ENCODE measurements at regions not wholly inside any gene's neighbourhood (a gene's known extent, or its start where the extent isn't known, plus 50 kb on each side); places are given as distances from the start of the nearest gene placed in this dataset.
"Not testable (repeated sequence)": the region's sequence is repeated elsewhere in the genome, so short reads cannot be mapped to it uniquely, and the experiment has no call there.

DNA sequence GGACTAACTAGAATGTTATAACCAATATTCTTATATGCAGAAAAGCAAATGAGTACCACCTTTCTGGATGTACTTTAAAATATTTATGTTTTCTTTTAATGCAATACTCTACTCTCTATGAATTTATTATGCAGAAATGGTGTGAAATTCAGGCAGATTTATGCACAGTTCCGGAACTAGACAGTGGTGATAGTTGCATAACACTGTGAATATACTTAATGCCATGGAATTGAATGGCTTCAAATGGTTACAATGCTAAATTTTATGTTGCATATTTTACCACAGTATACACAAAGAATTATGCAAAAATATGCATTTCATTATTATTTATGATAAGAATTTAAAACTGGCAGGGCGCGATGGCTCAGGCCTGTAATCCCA lies 287.8 kb upstream of the FN1 start:
- no peak overlapping the region for H3K27ac ChIP-seq
- peaks cover 5% of the 10 kb centered on the region for H3K4me1 ChIP-seq (ENCODE audit: low read depth)
- H3K27me3 ChIP-seq, result no peaks in the 10 kb centered on the region
- no peak for DNase-seq (ENCODE audit: low read depth in 1 of 2, low spot score in 1 of 2)
- no peak overlapping the region for H3K4me3 ChIP-seq
- no peaks in the 10 kb centered on the region for H3K9me3 ChIP-seq (ENCODE audit: low read depth)
- TF ChIP-seq, protein P1, sequence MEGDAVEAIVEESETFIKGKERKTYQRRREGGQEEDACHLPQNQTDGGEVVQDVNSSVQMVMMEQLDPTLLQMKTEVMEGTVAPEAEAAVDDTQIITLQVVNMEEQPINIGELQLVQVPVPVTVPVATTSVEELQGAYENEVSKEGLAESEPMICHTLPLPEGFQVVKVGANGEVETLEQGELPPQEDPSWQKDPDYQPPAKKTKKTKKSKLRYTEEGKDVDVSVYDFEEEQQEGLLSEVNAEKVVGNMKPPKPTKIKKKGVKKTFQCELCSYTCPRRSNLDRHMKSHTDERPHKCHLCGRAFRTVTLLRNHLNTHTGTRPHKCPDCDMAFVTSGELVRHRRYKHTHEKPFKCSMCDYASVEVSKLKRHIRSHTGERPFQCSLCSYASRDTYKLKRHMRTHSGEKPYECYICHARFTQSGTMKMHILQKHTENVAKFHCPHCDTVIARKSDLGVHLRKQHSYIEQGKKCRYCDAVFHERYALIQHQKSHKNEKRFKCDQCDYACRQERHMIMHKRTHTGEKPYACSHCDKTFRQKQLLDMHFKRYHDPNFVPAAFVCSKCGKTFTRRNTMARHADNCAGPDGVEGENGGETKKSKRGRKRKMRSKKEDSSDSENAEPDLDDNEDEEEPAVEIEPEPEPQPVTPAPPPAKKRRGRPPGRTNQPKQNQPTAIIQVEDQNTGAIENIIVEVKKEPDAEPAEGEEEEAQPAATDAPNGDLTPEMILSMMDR (IDR thresholded peaks at IDR 0.05; ENCODE audit: low read depth, low read length), result no peak
- H3K36me3 ChIP-seq, result no peaks in the 10 kb centered on the region

DNA sequence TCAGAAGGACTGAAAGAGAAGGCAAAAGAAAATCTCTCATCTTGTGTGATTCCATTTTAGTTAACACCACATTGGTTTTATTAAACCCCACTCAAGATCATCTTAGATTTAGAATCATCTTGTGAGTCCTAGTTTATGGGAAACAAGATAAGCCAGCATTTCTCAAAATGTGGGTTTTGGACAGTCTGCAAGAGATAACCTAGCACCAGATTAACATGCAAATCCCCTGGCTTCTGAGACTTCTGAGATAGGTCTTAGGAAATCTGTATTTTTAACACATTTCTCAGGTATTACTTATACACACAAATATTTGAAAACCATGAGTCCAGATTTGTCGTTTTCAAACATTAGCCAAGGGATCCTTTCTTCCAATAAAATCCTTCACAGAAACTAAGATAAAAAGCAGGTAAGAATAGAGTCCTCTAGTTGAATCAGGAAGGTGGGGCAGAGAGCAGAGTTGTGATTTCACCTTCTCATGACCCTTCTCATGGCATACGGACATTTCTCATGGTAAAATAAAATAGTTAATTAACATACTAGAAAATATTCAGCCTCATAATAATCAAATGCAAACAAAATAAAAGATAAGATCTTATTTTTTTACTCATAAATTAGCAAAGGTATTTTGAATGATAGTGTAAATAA lies 287.2 kb upstream of the FN1 start:
- no peak overlapping the region for H3K27ac ChIP-seq
- no peak for DNase-seq (ENCODE audit: low read depth in 1 of 2, low spot score in 1 of 2)
- TF ChIP-seq, protein P1 (IDR thresholded peaks at IDR 0.05; ENCODE audit: low read depth, low read length), result no peak
- H3K4me1 ChIP-seq (ENCODE audit: low read depth), result peaks cover 8% of the 10 kb centered on the region
- H3K4me3 ChIP-seq, result no peak overlapping the region
- H3K36me3 ChIP-seq, result no peaks in the 10 kb centered on the region
- no peaks in the 10 kb centered on the region for H3K27me3 ChIP-seq
- no peaks in the 10 kb centered on the region for H3K9me3 ChIP-seq (ENCODE audit: low read depth)

DNA sequence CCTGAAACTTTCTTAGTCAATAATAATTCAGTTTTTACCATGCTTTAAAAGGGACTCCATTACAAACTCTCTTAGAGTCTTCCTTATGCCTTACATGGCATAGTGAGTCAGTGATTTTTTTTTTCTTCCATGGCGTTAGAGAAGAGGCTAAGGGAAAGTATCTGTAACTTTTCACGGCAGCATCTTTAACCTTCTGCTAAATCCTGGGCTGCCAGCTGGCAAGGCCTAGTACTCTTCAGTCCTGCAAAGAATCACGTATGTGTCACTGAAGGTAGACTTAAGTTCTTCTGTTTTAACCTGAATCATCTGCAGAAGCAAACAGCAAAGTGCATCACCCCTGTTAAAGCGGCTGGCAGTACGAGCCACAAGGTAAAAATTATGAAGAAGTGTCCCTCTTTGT lies 286.3 kb upstream of the FN1 start:
- Histone ChIP-seq H3K4me1 (ENCODE audit: low read depth) (peaks cover 6% of the 10 kb centered on the region), H3K27ac (peak overlapping the region; percentile 38)
- TF ChIP-seq, protein P1 (IDR thresholded peaks at IDR 0.05; ENCODE audit: low read depth, low read length), result no peak

DNA sequence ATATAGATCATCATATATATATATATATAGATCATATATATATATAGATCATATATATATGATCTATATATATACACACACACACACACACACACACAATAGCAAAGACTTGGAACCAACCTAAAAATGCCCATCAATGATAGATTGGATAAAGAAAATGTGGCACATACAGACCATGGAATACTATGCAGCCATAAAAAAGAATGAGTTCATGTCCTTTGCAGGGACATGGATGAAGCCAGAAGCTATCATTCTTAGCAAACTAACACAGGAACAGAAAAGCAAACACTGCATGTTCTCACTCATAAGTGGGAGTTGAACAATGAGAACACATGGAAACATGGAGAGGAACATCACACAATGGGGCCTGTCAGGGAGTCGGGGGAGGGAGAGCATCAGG lies 285.6 kb upstream of the FN1 start:
- not testable (repeated sequence) for H3K27ac ChIP-seq; H3K36me3 ChIP-seq; H3K27me3 ChIP-seq; DNase-seq (ENCODE audit: low read depth in 1 of 2, low spot score in 1 of 2); H3K9me3 ChIP-seq (ENCODE audit: low read depth); H3K4me1 ChIP-seq (ENCODE audit: low read depth); H3K4me3 ChIP-seq

More for the DNA sequence above, 286.3 kb upstream of the FN1 start:
- no peaks in the 10 kb centered on the region for H3K36me3 ChIP-seq
- no peaks in the 10 kb centered on the region for H3K9me3 ChIP-seq (ENCODE audit: low read depth)
- H3K4me3 ChIP-seq, result no peak overlapping the region
- H3K27me3 ChIP-seq, result no peaks in the 10 kb centered on the region
- no peak for DNase-seq (ENCODE audit: low read depth in 1 of 2, low spot score in 1 of 2)

DNA sequence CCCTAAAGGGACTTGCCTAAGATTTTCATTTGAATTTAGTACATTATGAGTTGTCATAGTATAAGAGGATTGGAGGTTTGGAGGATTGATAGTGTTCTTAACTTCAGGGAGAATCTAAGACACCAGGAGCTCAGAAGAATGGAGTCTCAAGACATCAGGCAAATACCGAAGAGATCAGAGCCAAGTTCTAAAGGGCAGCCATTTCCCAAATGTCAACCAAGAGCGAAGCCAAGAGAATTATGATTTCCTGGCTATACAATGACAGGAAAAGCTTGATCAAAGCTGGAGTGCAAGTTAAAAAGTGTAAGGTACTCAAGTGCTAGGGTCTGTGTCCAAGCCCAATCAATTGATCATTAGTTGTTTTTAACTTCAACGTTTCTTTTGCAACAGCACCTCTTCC lies 283.0 kb upstream of the FN1 start:
- Histone ChIP-seq H3K4me1 (ENCODE audit: low read depth) (peaks cover 6% of the 10 kb centered on the region), H3K27ac (no peak overlapping the region), H3K27me3 (no peaks in the 10 kb centered on the region), H3K36me3 (no peaks in the 10 kb centered on the region), H3K9me3 (ENCODE audit: low read depth) (no peaks in the 10 kb centered on the region), H3K4me3 (no peak overlapping the region)
- TF ChIP-seq, protein P1 (IDR thresholded peaks at IDR 0.05; ENCODE audit: low read depth, low read length), result no peak
- no peak for DNase-seq (ENCODE audit: low read depth in 1 of 2, low spot score in 1 of 2)

DNA sequence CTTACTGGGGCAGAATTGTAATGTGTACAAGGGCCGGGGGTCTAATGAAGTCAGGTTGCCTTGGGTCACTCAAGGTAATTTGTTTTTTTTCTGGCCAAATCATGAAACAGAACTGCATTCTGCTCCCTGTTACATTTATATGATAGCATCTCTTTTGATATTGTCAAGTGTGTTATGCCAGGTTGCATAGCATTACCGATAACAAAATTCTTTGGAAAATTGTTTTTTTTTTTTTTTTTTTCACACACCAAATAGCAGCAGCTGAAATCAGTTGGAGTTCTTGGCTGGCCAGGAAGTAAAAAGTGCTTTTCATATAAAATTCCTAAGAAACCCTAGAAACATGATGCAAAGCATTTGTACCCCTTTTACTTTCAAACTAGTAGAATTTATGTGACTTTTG lies 282.6 kb upstream of the FN1 start:
- peak in 1 of 2 donors; percentile 37 for DNase-seq (ENCODE audit: low read depth in 1 of 2, low spot score in 1 of 2)
- Histone ChIP-seq H3K4me3 (no peak overlapping the region), H3K27me3 (no peaks in the 10 kb centered on the region), H3K4me1 (ENCODE audit: low read depth) (peaks cover 6% of the 10 kb centered on the region), H3K36me3 (no peaks in the 10 kb centered on the region), H3K27ac (peak overlapping the region; percentile 27), H3K9me3 (ENCODE audit: low read depth) (no peaks in the 10 kb centered on the region)
- TF ChIP-seq, protein P1 (IDR thresholded peaks at IDR 0.05; ENCODE audit: low read depth, low read length), result no peak
